Stimulated activated memory B cell treated with anti-CD40 and anti-IgM and Interleukin-4, amounts not matched to agents 10 μg/mL and 1 μg/mL and 100 μg/mL, for 72 hours (primary cell): ENCODE measurements at regions not wholly inside any gene's neighbourhood (a gene's known extent, or its start where the extent isn't known, plus 50 kb on each side); places are given as distances from the start of the nearest gene placed in this dataset.

Source experiments
- ATAC-seq: fragments of 150-1000 bp; cut with Tn5 transposase; 2 replicates; pipeline ENCODE4 v1.10.0; 2021
- H3K27ac Mint-ChIP-seq: one replicate; pipeline ENCODE4 v1.8.0; 2022; ENCODE audit warnings: mild to moderate bottlenecking, mixed read lengths
- H3K27me3 Mint-ChIP-seq: one replicate; pipeline ENCODE4 v1.8.0; 2022; ENCODE audit warnings: mixed read lengths
- H3K36me3 Mint-ChIP-seq: one replicate; pipeline ENCODE4 v1.8.0; 2022; ENCODE audit warnings: mixed read lengths
- H3K4me1 Mint-ChIP-seq: one replicate; pipeline ENCODE4 v1.8.0; 2022; ENCODE audit warnings: mixed read lengths
- H3K4me3 Mint-ChIP-seq: one replicate; pipeline ENCODE4 v1.8.0; 2022; ENCODE audit warnings: mild to moderate bottlenecking, moderate library complexity, mixed read lengths
- H3K9me3 Mint-ChIP-seq: one replicate; pipeline ENCODE4 v1.8.0; 2022; ENCODE audit warnings: mixed read lengths

- Mint-ChIP-seq H3K27ac (no peak overlapping the region), H3K36me3 (no peaks in the 10 kb centered on the region), H3K4me3 (no peak overlapping the region), H3K9me3 (peaks cover 10% of the 10 kb centered on the region), H3K4me1 (no peaks in the 10 kb centered on the region), H3K27me3 (no peaks in the 10 kb centered on the region)
- peak; percentile 24 for ATAC-seq
Measured at GRCh38 chr4:30330894-30331652, 389.1 kb upstream of the PCDH7 start.

GRCh38 chr4:30341731-30342130 lies 378.4 kb upstream of the PCDH7 start:
- Mint-ChIP-seq H3K4me1 (no peaks in the 10 kb centered on the region), H3K9me3 (peaks cover 4% of the 10 kb centered on the region), H3K4me3 (no peak overlapping the region), H3K36me3 (no peaks in the 10 kb centered on the region), H3K27me3 (no peaks in the 10 kb centered on the region), H3K27ac (no peak overlapping the region)
- ATAC-seq: no peak

GRCh38 chr4:30350288-30350687 lies 369.9 kb upstream of the PCDH7 start:
- no peak overlapping the region for H3K4me3 Mint-ChIP-seq

GRCh38 chr4:30354605-30355004 lies 365.6 kb upstream of the PCDH7 start:
- H3K4me1 Mint-ChIP-seq: no peaks in the 10 kb centered on the region
- H3K9me3 Mint-ChIP-seq: peaks cover 11% of the 10 kb centered on the region
- no peak overlapping the region for H3K4me3 Mint-ChIP-seq
- H3K36me3 Mint-ChIP-seq: no peaks in the 10 kb centered on the region
- H3K27me3 Mint-ChIP-seq: no peaks in the 10 kb centered on the region
- H3K27ac Mint-ChIP-seq: no peak overlapping the region
- ATAC-seq: no peak

More at GRCh38 chr4:30350288-30350687, 369.9 kb upstream of the PCDH7 start:
- no peaks in the 10 kb centered on the region for H3K27me3 Mint-ChIP-seq
- no peak for ATAC-seq
- H3K4me1 Mint-ChIP-seq: no peaks in the 10 kb centered on the region
- no peak overlapping the region for H3K27ac Mint-ChIP-seq
- peaks cover 3% of the 10 kb centered on the region for H3K9me3 Mint-ChIP-seq
- H3K36me3 Mint-ChIP-seq: no peaks in the 10 kb centered on the region

GRCh38 chr4:30362436-30362835 lies 357.7 kb upstream of the PCDH7 start:
- no peaks in the 10 kb centered on the region for H3K36me3 Mint-ChIP-seq
- no peak overlapping the region for H3K4me3 Mint-ChIP-seq
- no peak for ATAC-seq
- no peak overlapping the region for H3K27ac Mint-ChIP-seq
- peaks cover 5% of the 10 kb centered on the region for H3K9me3 Mint-ChIP-seq
- H3K4me1 Mint-ChIP-seq: no peaks in the 10 kb centered on the region
- no peaks in the 10 kb centered on the region for H3K27me3 Mint-ChIP-seq

GRCh38 chr4:30370105-30370504 lies 350.1 kb upstream of the PCDH7 start:
- no peaks in the 10 kb centered on the region for H3K4me1 Mint-ChIP-seq
- no peaks in the 10 kb centered on the region for H3K27me3 Mint-ChIP-seq
- no peaks in the 10 kb centered on the region for H3K36me3 Mint-ChIP-seq
- peaks cover 10% of the 10 kb centered on the region for H3K9me3 Mint-ChIP-seq
- H3K4me3 Mint-ChIP-seq: no peak overlapping the region
- H3K27ac Mint-ChIP-seq: no peak overlapping the region
- no peak for ATAC-seq

GRCh38 chr4:30380404-30380998 lies 339.7 kb upstream of the PCDH7 start:
- H3K27ac Mint-ChIP-seq: no peak overlapping the region
- ATAC-seq: no peak
- no peaks in the 10 kb centered on the region for H3K36me3 Mint-ChIP-seq
- H3K4me1 Mint-ChIP-seq: no peaks in the 10 kb centered on the region
- H3K27me3 Mint-ChIP-seq: no peaks in the 10 kb centered on the region
- H3K4me3 Mint-ChIP-seq: no peak overlapping the region
- peaks cover 7% of the 10 kb centered on the region for H3K9me3 Mint-ChIP-seq

- Mint-ChIP-seq H3K27me3 (no peaks in the 10 kb centered on the region), H3K9me3 (peaks cover 4% of the 10 kb centered on the region), H3K27ac (no peak overlapping the region), H3K4me1 (no peaks in the 10 kb centered on the region), H3K4me3 (no peak overlapping the region), H3K36me3 (no peaks in the 10 kb centered on the region)
- no peak for ATAC-seq
Measured at GRCh38 chr4:30385650-30386049, 334.5 kb upstream of the PCDH7 start.

GRCh38 chr4:30386266-30386895 lies 333.8 kb upstream of the PCDH7 start:
- Mint-ChIP-seq H3K9me3 (peaks cover 6% of the 10 kb centered on the region), H3K27ac (no peak overlapping the region), H3K4me1 (no peaks in the 10 kb centered on the region), H3K36me3 (no peaks in the 10 kb centered on the region), H3K4me3 (no peak overlapping the region), H3K27me3 (no peaks in the 10 kb centered on the region)
- no peak for ATAC-seq

- ATAC-seq: no peak
- Mint-ChIP-seq H3K36me3 (no peaks in the 10 kb centered on the region), H3K27ac (no peak overlapping the region), H3K9me3 (peaks cover 10% of the 10 kb centered on the region), H3K4me3 (no peak overlapping the region), H3K4me1 (no peaks in the 10 kb centered on the region), H3K27me3 (no peaks in the 10 kb centered on the region)
Measured at GRCh38 chr4:30395902-30396301, 324.3 kb upstream of the PCDH7 start.

- no peak overlapping the region for H3K27ac Mint-ChIP-seq
- H3K4me3 Mint-ChIP-seq: no peak overlapping the region
- H3K9me3 Mint-ChIP-seq: peaks cover 7% of the 10 kb centered on the region
- no peaks in the 10 kb centered on the region for H3K27me3 Mint-ChIP-seq
- no peak for ATAC-seq
- no peaks in the 10 kb centered on the region for H3K4me1 Mint-ChIP-seq
- no peaks in the 10 kb centered on the region for H3K36me3 Mint-ChIP-seq
Measured at GRCh38 chr4:30396772-30397475, 323.2 kb upstream of the PCDH7 start.

- Mint-ChIP-seq H3K36me3 (no peaks in the 10 kb centered on the region), H3K4me3 (no peak overlapping the region)
- no peak for ATAC-seq
Measured at GRCh38 chr4:30399476-30399875, 320.7 kb upstream of the PCDH7 start.

GRCh38 chr4:30402276-30402675 lies 317.9 kb upstream of the PCDH7 start:
- Mint-ChIP-seq H3K27ac (no peak overlapping the region), H3K4me3 (no peak overlapping the region), H3K4me1 (no peaks in the 10 kb centered on the region), H3K27me3 (no peaks in the 10 kb centered on the region), H3K9me3 (peaks cover 1% of the 10 kb centered on the region), H3K36me3 (no peaks in the 10 kb centered on the region)
- ATAC-seq: no peak

More at GRCh38 chr4:30399476-30399875, 320.7 kb upstream of the PCDH7 start:
- H3K27ac Mint-ChIP-seq: no peak overlapping the region
- H3K27me3 Mint-ChIP-seq: no peaks in the 10 kb centered on the region
- peaks cover 4% of the 10 kb centered on the region for H3K9me3 Mint-ChIP-seq
- no peaks in the 10 kb centered on the region for H3K4me1 Mint-ChIP-seq

- Mint-ChIP-seq H3K4me1 (no peaks in the 10 kb centered on the region), H3K36me3 (no peaks in the 10 kb centered on the region), H3K27me3 (no peaks in the 10 kb centered on the region), H3K4me3 (no peak overlapping the region), H3K9me3 (peaks cover 27% of the 10 kb centered on the region), H3K27ac (no peak overlapping the region)
- ATAC-seq: no peak
Measured at GRCh38 chr4:30413915-30414314, 306.3 kb upstream of the PCDH7 start.

- Mint-ChIP-seq H3K4me1 (no peaks in the 10 kb centered on the region), H3K9me3 (peaks cover 24% of the 10 kb centered on the region), H3K4me3 (no peak overlapping the region), H3K27ac (no peak overlapping the region), H3K36me3 (no peaks in the 10 kb centered on the region), H3K27me3 (no peaks in the 10 kb centered on the region)
- no peak for ATAC-seq
Measured at GRCh38 chr4:30416547-30416946, 303.6 kb upstream of the PCDH7 start.
